Muscle layer of colon (tissue), 2 donors: ENCODE measurements at regions not wholly inside any gene's neighbourhood (a gene's known extent, or its start where the extent isn't known, plus 50 kb on each side); places are given as distances from the start of the nearest gene placed in this dataset.
A peak's percentile ranks its signal among the peaks of the same experiment; 100 is the strongest.

Experiments used
- H3K27ac ChIP-seq: one replicate; pipeline ENCODE4 v1.7.0; 2013; ENCODE audit warnings: low read depth, mild to moderate bottlenecking, low read length, moderate library complexity
- H3K27me3 ChIP-seq, 2 donors: one replicate each; pipeline ENCODE4 v1.7.0; 2013; ENCODE audit warnings: low read length in 2 of 2, mild to moderate bottlenecking in 2 of 2; ENCODE audit not compliant: insufficient read depth in 2 of 2, control insufficient read depth in 1 of 2
- H3K36me3 ChIP-seq: one replicate; pipeline ENCODE4 v1.7.0; 2013; ENCODE audit warnings: mild to moderate bottlenecking, low read length; ENCODE audit not compliant: insufficient read depth
- H3K4me1 ChIP-seq: one replicate; pipeline ENCODE4 v1.7.0; 2013; ENCODE audit warnings: mild to moderate bottlenecking, low read length; ENCODE audit not compliant: insufficient read depth
- H3K4me3 ChIP-seq, 2 donors: one replicate each; pipeline ENCODE4 v1.7.0; 2013; ENCODE audit warnings: low read length in 2 of 2, low read depth in 1 of 2, mild to moderate bottlenecking in 1 of 2, moderate library complexity in 1 of 2
- H3K9ac ChIP-seq: one replicate; pipeline ENCODE4 v1.7.0; 2013; ENCODE audit warnings: low read length
- H3K9me3 ChIP-seq: one replicate; pipeline ENCODE4 v1.7.0; 2013; ENCODE audit warnings: mild to moderate bottlenecking, low read length
- donor health status: abdominal sarcoma.
- donor health status: Adenocarcinoma of cecum.

DNA sequence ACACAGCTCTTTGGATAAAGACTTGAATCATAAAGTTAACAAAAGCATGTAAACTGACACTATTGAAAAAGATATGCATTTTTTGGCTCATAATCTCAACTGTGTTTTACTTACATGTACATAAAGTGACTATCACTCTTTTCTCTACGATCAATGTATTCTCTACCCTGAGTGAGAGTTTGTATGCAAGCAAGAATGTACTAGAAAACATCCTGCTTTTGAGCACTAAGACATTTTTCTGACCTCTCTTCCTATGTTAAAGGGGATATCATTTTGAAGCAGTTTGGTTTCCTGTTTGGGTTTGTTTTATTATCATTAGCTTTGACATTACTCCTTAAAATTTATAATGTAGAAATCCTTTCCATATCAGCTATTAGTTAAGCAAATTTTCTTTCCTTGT is 910.8 kb downstream of the C6orf118 start:
- Histone ChIP-seq H3K36me3 (no peaks in the 10 kb centered on the region), H3K4me3 (no peak overlapping the region), H3K4me1 (no peaks in the 10 kb centered on the region), H3K9me3 (no peaks in the 10 kb centered on the region), H3K27me3 (no peaks in the 10 kb centered on the region), H3K9ac (no peak overlapping the region), H3K27ac (no peak overlapping the region)

DNA sequence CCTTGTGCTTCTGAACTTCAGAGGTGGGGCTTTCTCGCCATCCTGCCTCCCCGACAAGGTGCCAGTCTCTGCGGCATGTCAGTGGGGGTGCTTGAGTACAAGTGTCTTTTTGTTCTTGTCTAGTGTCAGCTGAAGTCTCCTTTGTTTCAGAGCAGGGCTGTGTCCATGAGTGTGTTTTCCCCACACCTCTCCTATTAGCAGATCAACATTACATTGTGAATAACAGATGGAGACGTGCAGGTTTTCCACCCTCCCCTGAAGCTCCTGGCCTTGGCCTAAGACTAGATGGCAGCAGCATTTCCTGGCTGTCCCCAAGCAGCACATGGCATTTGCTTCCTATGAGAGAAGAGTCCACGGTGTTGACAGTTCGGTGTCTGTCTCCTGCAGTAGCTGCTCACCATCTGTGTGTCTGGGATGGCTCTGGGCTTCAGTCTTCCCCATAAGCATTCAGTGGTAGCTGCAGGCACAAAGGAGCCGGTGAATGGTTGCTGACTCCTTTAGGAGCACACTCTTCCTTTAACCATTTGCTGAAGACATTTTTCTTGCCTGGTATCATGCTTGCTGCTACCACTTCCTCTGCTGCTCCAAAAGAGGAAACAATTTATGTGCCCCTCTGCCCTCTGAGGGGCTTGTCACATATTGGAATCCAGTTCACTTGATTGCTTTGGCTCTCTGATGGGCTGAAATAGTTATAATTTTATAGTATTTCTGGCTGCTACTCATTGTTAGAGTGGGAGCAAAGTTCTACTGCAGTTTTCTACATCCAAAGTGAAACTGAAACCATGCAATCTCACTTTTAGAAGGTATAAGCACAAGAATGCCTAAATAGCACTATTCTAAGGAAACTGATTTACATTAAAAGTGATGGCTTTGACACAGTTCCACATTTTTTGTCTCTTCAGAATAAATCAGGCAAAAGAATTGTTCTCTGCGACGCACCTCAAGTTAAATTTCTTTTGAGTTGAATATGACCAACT is 913.0 kb downstream of the C6orf118 start:
- Histone ChIP-seq H3K9me3 (no peaks in the 10 kb centered on the region), H3K4me1 (no peaks in the 10 kb centered on the region), H3K36me3 (no peaks in the 10 kb centered on the region), H3K27ac (no peak overlapping the region), H3K9ac (no peak overlapping the region), H3K27me3 (no peaks in the 10 kb centered on the region), H3K4me3 (peak overlapping the region in 1 of 2 donors; percentile 46)

- H3K9ac ChIP-seq: no peak overlapping the region
- no peak overlapping the region for H3K27ac ChIP-seq
- H3K27me3 ChIP-seq: no peaks in the 10 kb centered on the region
- H3K4me1 ChIP-seq: no peaks in the 10 kb centered on the region
- no peak overlapping the region for H3K4me3 ChIP-seq
- H3K9me3 ChIP-seq: no peaks in the 10 kb centered on the region
- H3K36me3 ChIP-seq: no peaks in the 10 kb centered on the region
These were observed 929.6 kb downstream of the C6orf118 start for GRCh38 chr6:164379795-164380194.

DNA sequence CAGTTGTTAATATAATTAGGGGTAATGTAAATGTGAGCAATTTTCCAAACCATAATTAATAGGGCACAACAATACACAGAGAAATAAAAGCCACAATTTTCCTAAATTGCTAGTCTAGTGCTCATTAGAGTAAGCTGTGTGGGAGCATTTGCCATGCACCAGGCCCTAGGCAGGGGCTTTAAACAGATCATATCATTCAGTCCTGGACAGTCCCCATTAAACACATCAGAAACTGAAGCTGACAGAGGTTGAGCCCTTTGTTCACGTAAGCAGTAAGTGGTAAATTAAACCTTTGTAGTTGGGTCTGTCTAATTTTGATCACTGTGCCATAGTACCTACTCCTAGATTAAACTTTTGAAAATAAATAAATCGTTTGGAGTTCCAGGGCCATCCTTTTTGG is 931.1 kb downstream of the C6orf118 start:
- no peak overlapping the region for H3K27ac ChIP-seq
- H3K9me3 ChIP-seq: no peaks in the 10 kb centered on the region
- H3K4me3 ChIP-seq: no peak overlapping the region
- no peak overlapping the region for H3K9ac ChIP-seq
- H3K36me3 ChIP-seq: no peaks in the 10 kb centered on the region
- no peaks in the 10 kb centered on the region for H3K4me1 ChIP-seq
- H3K27me3 ChIP-seq: no peaks in the 10 kb centered on the region

DNA sequence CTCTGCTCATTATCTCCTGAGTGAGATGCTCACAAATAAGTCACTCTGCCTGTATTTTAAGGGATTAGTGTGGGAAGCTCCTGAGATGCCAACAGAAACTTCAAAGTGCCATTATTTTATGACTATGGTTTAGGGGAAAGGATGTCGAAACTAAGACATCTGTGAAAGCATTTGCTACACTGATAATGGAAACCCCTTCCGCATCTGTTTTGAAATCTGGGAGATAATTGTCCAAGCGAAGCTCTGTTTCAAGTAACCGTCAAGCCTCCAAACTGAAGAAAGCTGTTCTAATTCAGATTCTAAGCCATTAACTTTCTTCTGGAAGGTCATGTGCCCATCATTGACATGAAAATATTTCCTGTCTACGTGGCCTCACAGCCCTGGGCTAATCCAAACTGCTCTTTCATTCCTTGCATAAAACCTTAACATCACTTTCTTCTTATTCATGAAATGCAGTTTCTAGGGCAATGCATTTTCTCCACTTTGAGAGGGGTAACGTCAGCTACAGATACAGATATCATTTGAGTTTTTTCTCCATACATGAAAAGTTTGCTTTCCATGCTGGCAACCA is 932.0 kb downstream of the C6orf118 start:
- no peaks in the 10 kb centered on the region for H3K9me3 ChIP-seq
- no peaks in the 10 kb centered on the region for H3K36me3 ChIP-seq
- H3K4me1 ChIP-seq: no peaks in the 10 kb centered on the region
- H3K27me3 ChIP-seq: no peaks in the 10 kb centered on the region
- H3K4me3 ChIP-seq: no peak overlapping the region
- H3K27ac ChIP-seq: no peak overlapping the region
- no peak overlapping the region for H3K9ac ChIP-seq

- no peak overlapping the region for H3K27ac ChIP-seq
- H3K4me3 ChIP-seq: no peak overlapping the region
- H3K27me3 ChIP-seq: no peaks in the 10 kb centered on the region
- H3K36me3 ChIP-seq: no peaks in the 10 kb centered on the region
- no peaks in the 10 kb centered on the region for H3K4me1 ChIP-seq
- no peaks in the 10 kb centered on the region for H3K9me3 ChIP-seq
- no peak overlapping the region for H3K9ac ChIP-seq
These were observed 938.6 kb downstream of the C6orf118 start for GRCh38 chr6:164370773-164371172.

DNA sequence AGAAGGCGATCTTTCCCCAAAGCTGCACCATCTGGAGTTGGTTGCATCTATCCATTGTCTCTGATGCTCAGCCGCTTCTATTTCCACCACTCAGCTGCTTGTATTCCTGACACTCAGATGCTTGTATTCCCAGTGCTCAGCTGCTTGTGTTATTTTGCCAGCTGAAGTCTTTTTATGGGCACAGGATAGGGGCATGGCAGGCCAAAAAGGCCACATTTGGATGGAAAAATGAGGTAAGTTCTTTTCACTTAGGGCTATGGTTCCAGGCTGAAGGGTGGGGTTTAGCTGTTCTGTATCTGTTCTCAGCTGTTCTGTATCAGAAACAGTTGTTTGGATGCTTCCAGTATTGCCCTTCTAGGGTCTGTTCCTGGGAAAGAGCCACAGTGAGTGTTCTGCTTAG is 944.9 kb downstream of the QKI start:
- Histone ChIP-seq H3K4me1 (no peaks in the 10 kb centered on the region), H3K9me3 (no peaks in the 10 kb centered on the region), H3K36me3 (no peaks in the 10 kb centered on the region), H3K27me3 (no peaks in the 10 kb centered on the region), H3K9ac (no peak overlapping the region), H3K4me3 (no peak overlapping the region), H3K27ac (no peak overlapping the region)

DNA sequence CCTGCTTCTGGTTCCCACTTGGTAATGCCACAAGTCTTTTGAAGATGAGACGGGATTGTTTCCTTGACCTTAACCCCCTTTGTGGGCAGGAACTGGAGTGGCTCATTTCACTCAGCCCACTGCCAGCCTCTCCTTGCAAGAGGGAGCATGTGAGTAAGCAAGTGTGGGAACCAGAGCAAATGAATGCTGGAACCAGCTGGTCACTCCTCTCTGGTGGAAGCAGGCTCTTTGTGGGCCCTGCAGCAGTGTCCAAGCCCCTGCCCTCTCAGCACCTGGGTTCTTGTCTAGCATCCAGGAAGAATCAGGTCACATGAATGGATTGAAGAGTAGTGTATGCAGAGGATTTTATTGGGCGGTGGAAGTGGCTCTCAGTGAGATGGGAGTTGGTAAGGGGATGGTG is 944.5 kb downstream of the QKI start:
- H3K9me3 ChIP-seq: no peaks in the 10 kb centered on the region
- H3K36me3 ChIP-seq: no peaks in the 10 kb centered on the region

DNA sequence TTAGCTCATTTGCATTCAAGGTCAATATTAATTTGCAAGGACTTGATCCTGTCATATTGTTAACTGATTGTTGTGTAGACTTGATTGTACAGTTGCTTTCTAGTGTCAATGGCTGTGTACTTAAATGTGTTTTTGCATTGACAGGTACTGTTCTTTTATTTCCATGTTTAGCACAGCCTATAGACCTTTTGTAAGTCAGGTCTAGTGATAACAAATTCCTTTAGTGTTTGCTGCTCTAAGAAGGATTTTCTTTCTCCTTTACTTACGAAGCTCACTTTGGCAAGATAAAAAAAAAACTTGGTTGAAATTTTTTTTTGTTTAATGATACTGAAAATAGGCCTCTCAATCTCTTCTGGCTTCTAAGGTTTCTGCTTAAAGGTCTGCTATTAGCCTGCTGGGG is 942.3 kb downstream of the QKI start:
- Histone ChIP-seq H3K9me3 (no peaks in the 10 kb centered on the region), H3K27ac (no peak overlapping the region), H3K4me1 (no peaks in the 10 kb centered on the region), H3K4me3 (no peak overlapping the region), H3K36me3 (no peaks in the 10 kb centered on the region), H3K27me3 (no peaks in the 10 kb centered on the region), H3K9ac (no peak overlapping the region)

More for the DNA sequence above, 944.5 kb downstream of the QKI start:
- Histone ChIP-seq H3K27ac (no peak overlapping the region), H3K4me1 (no peaks in the 10 kb centered on the region), H3K27me3 (no peaks in the 10 kb centered on the region), H3K4me3 (no peak overlapping the region), H3K9ac (no peak overlapping the region)

DNA sequence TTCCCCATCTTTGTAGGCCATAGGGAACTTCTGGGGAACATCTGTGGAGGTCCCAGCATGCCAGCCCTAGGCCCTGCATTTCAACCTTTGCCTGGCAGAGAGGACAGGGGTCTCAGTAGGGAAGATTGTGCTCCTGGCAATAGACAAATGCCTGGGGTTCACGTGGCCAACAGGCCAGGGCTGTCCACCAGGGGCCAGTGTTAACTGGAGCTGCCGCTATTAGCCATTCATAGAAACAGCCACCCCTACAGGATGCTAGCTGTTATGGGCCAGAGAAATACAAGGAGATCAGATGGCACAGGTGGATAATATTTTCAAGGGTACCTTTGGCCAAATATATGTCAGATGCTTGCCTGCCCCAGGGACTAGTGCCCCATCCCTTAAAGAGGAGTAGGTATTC is 932.9 kb downstream of the QKI start:
- Histone ChIP-seq H3K4me3 (no peak overlapping the region), H3K27me3 (no peaks in the 10 kb centered on the region), H3K36me3 (no peaks in the 10 kb centered on the region), H3K9me3 (no peaks in the 10 kb centered on the region), H3K9ac (no peak overlapping the region), H3K27ac (no peak overlapping the region), H3K4me1 (no peaks in the 10 kb centered on the region)

GRCh38 chr6:164346631-164347030 is 932.1 kb downstream of the QKI start:
- Histone ChIP-seq H3K27me3 (no peaks in the 10 kb centered on the region), H3K36me3 (no peaks in the 10 kb centered on the region), H3K27ac (no peak overlapping the region), H3K9me3 (no peaks in the 10 kb centered on the region), H3K9ac (no peak overlapping the region), H3K4me3 (no peak overlapping the region), H3K4me1 (no peaks in the 10 kb centered on the region)
